Esophagus squamous epithelium (tissue), 5 donors: ENCODE measurements at regions not wholly inside any gene's neighbourhood (a gene's known extent, or its start where the extent isn't known, plus 50 kb on each side); places are given as distances from the start of the nearest gene placed in this dataset.

ENCODE experiments used
- DNase-seq: peaks from one replicate; lab custom pipeline; 2025; lab: John Stamatoyannopoulos, UW
- H3K27ac ChIP-seq, 4 donors: fragments of 200-600 bp; sonication (generic); one replicate each; pipeline ENCODE4 v1.5.1; 2016 to 2019; ENCODE audit warnings: mild to moderate bottlenecking in 1 of 4
- H3K27me3 ChIP-seq, 4 donors: fragments of 200-600 bp; sonication (generic); 1 replicate in 3 of 4; 2 replicates in 1 of 4; pipeline versions ENCODE4 v1.5.1 to v1.6.0; 2017 to 2021; ENCODE audit warnings: antibody characterized with exemption in 1 of 4
- H3K36me3 ChIP-seq, 3 donors: fragments of 200-600 bp; sonication (generic); one replicate each; pipeline ENCODE4 v1.5.1; 2016 to 2019
- H3K4me1 ChIP-seq, 3 donors: fragments of 200-600 bp; sonication (generic); one replicate each; pipeline ENCODE4 v1.5.1; 2017 to 2019
- H3K4me3 ChIP-seq, 4 donors: fragments of 200-600 bp; sonication (generic); 1 replicate in 3 of 4; 2 replicates in 1 of 4; pipeline ENCODE4 v1.5.1; 2016 to 2019; ENCODE audit warnings: mild to moderate bottlenecking in 2 of 4, moderate library complexity in 1 of 4
- H3K9me3 ChIP-seq, 3 donors: fragments of 200-600 bp; sonication (generic); one replicate each; pipeline ENCODE4 v1.5.1; 2016 to 2019
- POLR2A ChIP-seq, 4 donors: fragments of 450-650 bp; IDR thresholded peaks; one replicate each; pipeline ENCODE4 v1.6.1; 2017; ENCODE audit warnings: antibody characterized with exemption in 4 of 4, mild to moderate bottlenecking in 4 of 4, moderate library complexity in 3 of 4
- WGBS, 2 donors: methylation state at CpG; one replicate each; pipeline ENCODE4 v1.1.5; 2018; 5-methylcytosine and 5-hydroxymethylcytosine counted together
- intact Hi-C: fragments of 100-400 bp; cut with DNase I; formaldehyde crosslinking; loops from one replicate; pipeline ENCODE4 v1.15.0; 2022
- TF ChIP-seq, protein P1 (sequence below), 6 experiments: fragments of 450-650 bp in 4 of 6; fragments of 200-600 bp in 2 of 6; sonication (generic) in 2 of 6; IDR thresholded peaks; one replicate each; pipeline ENCODE4 v1.5.1; 2016 to 2019; ENCODE audit warnings: antibody characterized with exemption in 6 of 6, mild to moderate bottlenecking in 4 of 6, moderate library complexity in 4 of 6
- donor health status: DM: yes; HTN: yes; CAD: no.

DNA sequence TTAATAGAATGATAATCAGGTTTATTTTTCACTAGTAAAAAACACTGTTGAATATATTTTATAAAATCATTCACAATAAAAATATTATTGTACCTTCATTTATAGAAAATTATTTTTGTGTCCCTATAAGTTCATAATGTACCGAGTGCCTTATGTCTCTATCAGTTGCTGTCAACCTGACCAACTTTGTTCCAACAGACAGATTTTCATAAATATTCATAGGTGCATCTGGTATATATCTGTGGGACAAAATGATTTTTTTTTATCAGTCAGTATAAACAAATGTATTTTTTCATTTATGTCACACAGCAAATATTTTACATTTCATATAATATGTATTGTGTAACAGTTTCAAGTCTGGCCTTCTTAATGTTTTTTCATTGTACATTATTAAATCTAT lies 195.9 kb downstream of the HGF start:
- WGBS, 2 donors = 85 to 91% methylated on average over 1 of the region's 1 CpG
- H3K27me3 ChIP-seq = no peaks in the 10 kb centered on the region
- no peaks in the 10 kb centered on the region for H3K9me3 ChIP-seq
- intact Hi-C loops = no loop called here
- DNase-seq = no peak
- no peaks in the 10 kb centered on the region for H3K36me3 ChIP-seq
- no peak for TF ChIP-seq POLR2A (IDR thresholded peaks at IDR 0.05)
- TF ChIP-seq, protein P1, sequence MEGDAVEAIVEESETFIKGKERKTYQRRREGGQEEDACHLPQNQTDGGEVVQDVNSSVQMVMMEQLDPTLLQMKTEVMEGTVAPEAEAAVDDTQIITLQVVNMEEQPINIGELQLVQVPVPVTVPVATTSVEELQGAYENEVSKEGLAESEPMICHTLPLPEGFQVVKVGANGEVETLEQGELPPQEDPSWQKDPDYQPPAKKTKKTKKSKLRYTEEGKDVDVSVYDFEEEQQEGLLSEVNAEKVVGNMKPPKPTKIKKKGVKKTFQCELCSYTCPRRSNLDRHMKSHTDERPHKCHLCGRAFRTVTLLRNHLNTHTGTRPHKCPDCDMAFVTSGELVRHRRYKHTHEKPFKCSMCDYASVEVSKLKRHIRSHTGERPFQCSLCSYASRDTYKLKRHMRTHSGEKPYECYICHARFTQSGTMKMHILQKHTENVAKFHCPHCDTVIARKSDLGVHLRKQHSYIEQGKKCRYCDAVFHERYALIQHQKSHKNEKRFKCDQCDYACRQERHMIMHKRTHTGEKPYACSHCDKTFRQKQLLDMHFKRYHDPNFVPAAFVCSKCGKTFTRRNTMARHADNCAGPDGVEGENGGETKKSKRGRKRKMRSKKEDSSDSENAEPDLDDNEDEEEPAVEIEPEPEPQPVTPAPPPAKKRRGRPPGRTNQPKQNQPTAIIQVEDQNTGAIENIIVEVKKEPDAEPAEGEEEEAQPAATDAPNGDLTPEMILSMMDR (IDR thresholded peaks at IDR 0.05) = no peak
- no peaks in the 10 kb centered on the region for H3K4me1 ChIP-seq
- H3K4me3 ChIP-seq = no peak overlapping the region
- H3K27ac ChIP-seq = no peak overlapping the region

GRCh38 chr7:81573128-81573527 lies 196.7 kb downstream of the HGF start:
- Histone ChIP-seq H3K36me3 (no peaks in the 10 kb centered on the region), H3K9me3 (no peaks in the 10 kb centered on the region), H3K4me3 (no peak overlapping the region), H3K27ac (no peak overlapping the region), H3K27me3 (no peaks in the 10 kb centered on the region), H3K4me1 (no peaks in the 10 kb centered on the region)
- intact Hi-C loops = no loop called here
- no peak for DNase-seq
- whole genome bisulfite sequencing, 2 donors = 38 to 61% methylated on average over 1 of the region's 1 CpG
- TF ChIP-seq POLR2A (IDR thresholded peaks at IDR 0.05) = no peak
- TF ChIP-seq, protein P1 (IDR thresholded peaks at IDR 0.05) = no peak

DNA sequence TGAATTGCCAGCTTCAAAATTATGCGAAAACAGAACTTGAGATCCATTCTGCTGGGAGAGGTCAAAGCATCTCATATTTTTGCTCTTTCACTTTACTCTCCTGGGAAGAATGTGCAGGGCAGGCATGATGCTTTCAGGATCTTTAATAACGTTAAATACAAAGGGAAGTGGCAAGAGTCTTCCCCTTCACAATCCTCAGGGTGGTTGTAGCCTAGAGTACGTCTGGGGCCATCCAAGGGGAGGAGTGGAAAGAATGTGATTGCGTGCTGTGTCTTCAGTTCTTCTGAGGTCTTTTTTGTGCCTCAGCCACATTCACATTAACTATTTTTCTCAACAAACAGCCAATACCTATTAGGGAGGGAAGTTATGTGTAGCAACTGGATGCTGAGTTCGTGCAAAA lies 207.3 kb downstream of the HGF start:
- no peak overlapping the region for H3K27ac ChIP-seq
- WGBS, 2 donors = 63 to 68% methylated on average over 5 of the region's 5 CpGs

GRCh38 chr7:81560708-81561107 lies 209.1 kb downstream of the HGF start:
- TF ChIP-seq, protein P1 (IDR thresholded peaks at IDR 0.05) = no peak
- no peak for TF ChIP-seq POLR2A (IDR thresholded peaks at IDR 0.05)
- no peak overlapping the region for H3K27ac ChIP-seq
- no peaks in the 10 kb centered on the region for H3K36me3 ChIP-seq
- intact Hi-C loops = no loop called here
- no peaks in the 10 kb centered on the region for H3K4me1 ChIP-seq
- 73 to 77% methylated on average over 5 of the region's 5 CpGs for WGBS, 2 donors
- no peaks in the 10 kb centered on the region for H3K9me3 ChIP-seq
- no peaks in the 10 kb centered on the region for H3K27me3 ChIP-seq
- no peak for DNase-seq
- no peak overlapping the region for H3K4me3 ChIP-seq

More for the DNA sequence above, 207.3 kb downstream of the HGF start:
- no peaks in the 10 kb centered on the region for H3K27me3 ChIP-seq
- no peaks in the 10 kb centered on the region for H3K4me1 ChIP-seq
- no peak for DNase-seq
- intact Hi-C loops = no loop called here
- no peaks in the 10 kb centered on the region for H3K9me3 ChIP-seq
- H3K36me3 ChIP-seq = no peaks in the 10 kb centered on the region
- no peak overlapping the region for H3K4me3 ChIP-seq
- TF ChIP-seq POLR2A (IDR thresholded peaks at IDR 0.05) = no peak
- TF ChIP-seq, protein P1 (IDR thresholded peaks at IDR 0.05) = no peak

- TF ChIP-seq, protein P1 (IDR thresholded peaks at IDR 0.05) = no peak
- TF ChIP-seq POLR2A (IDR thresholded peaks at IDR 0.05) = no peak
- H3K9me3 ChIP-seq = no peaks in the 10 kb centered on the region
- 86% methylated on average over 2 to 7 of the region's 8 CpGs for WGBS, 2 donors
- no peaks in the 10 kb centered on the region for H3K4me1 ChIP-seq
- H3K27ac ChIP-seq = no peak overlapping the region
- DNase-seq = no peak
- H3K27me3 ChIP-seq = no peaks in the 10 kb centered on the region
- no peaks in the 10 kb centered on the region for H3K36me3 ChIP-seq
- intact Hi-C loops = no loop called here
- H3K4me3 ChIP-seq = no peak overlapping the region
Observed at GRCh38 chr7:81549484-81550016, 220.3 kb downstream of the HGF start.
